GM19372 (cell line): ENCODE measurements at regions not wholly inside any gene's neighbourhood (a gene's known extent, or its start where the extent isn't known, plus 50 kb on each side); places are given as distances from the start of the nearest gene placed in this dataset.

Experiments used
- ATAC-seq: cut with Tn5 transposase; IDR thresholded peaks from one replicate; pipeline ENCODE4 v1.9.1; 2021; ENCODE audit warnings: mild to moderate bottlenecking, low read depth, moderate library complexity; ENCODE audit not compliant: unreplicated experiment

DNA sequence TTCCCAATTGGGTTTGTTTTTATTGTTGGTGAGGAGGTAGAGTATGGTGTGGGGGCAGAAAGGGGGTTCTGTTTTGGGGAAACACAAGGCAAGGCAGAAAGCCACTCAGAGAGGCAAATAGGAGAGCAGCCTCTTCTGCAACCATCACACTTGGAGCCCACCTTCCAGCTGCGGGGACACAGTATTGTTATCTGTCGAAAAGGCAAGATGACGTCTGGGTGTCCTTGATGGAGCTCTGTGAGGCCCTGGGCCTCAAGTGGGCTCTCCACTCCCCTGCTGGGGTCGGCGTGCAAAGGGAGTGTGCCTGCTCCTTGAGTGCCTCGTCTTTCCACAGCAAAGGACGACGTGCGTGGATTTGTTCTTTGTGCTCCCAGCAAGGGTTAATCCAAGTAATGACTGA, 227.6 kb downstream of the ANAPC1 start:
- no peak for ATAC-seq

GRCh38 chr2:111656894-111657293, 227.1 kb downstream of the ANAPC1 start:
- ATAC-seq = no peak

GRCh38 chr2:111657351-111657975, 226.5 kb downstream of the ANAPC1 start:
- ATAC-seq = no peak

DNA sequence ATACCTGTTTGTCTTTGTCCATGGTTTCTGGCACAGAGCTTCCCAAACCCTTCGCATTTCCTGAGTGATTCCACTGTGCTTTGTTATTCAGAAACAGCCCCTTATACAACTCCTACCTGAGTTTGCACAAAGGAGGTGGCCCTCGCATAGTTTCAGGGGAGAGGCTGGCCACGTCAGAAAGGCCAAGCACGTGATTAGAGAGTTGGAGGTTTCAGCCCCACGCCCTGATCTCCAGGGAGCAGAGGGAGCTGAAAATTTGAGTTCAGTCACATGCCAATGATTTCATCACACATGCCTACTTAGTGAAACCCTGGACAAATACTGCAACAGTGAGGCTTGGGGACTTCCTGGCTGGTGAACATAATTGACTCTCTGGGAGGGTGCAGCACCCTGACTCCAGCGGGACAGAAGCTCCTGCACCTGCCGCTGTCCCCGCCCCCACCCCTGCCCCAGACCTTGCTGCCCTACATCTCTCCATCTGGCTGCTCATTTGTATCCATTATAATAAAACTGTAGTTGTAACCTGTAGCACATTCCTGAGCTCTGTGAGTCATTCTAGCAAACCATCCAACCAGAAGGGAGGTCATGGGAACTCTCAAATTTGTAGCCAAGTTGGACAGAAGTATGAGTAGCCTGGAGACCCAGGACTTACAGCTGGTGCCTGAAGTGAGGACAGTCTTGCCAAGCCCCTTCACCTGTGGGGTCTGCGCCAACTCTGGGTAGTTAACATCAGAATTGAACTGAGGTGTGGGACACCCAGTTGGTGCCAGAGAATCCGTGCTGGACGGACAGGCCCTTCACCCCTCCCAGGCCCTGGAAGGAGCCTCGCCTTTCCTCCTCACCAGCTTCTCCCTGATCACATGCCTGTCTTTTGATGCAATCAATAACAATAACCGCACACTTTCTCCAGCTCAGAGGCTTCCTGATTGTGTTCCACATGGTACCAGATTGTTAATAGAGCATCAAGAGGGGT, 224.3 kb downstream of the ANAPC1 start:
- ATAC-seq = no peak

GRCh38 chr2:111660811-111661210, 223.2 kb downstream of the ANAPC1 start:
- ATAC-seq = no peak

DNA sequence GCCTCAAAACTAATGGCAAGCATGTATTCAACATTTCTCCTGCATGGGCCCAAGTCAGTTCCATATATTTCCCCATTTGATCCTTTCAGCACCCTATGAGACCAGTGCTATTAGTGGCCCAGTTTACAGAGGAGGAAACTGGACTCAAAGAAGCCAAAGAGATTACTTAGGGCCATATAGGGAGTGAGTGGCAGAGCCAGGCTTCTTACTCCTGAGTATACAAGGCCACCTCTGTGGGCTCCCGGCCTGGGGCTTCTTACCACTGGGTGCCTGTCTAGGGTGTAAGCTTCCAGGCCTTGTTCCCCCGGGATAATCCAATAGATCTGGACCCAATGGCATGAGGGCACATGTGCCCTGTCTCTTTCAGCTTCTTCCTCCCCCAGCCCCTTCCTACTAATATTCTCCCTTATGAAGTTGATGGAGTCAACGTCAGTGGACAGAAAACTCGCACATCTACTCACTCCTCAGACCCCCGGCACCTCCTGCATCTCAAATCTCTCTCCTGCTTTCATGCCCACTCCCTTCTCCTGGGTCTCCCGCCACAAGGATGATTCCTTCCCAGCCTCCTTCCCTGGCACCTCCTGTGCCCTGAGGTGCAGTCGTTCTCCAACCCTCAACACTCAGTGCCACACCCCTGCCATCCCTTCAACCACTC, 222.6 kb downstream of the ANAPC1 start:
- ATAC-seq = no peak

GRCh38 chr2:111662039-111662770, 221.8 kb downstream of the ANAPC1 start:
- no peak for ATAC-seq

DNA sequence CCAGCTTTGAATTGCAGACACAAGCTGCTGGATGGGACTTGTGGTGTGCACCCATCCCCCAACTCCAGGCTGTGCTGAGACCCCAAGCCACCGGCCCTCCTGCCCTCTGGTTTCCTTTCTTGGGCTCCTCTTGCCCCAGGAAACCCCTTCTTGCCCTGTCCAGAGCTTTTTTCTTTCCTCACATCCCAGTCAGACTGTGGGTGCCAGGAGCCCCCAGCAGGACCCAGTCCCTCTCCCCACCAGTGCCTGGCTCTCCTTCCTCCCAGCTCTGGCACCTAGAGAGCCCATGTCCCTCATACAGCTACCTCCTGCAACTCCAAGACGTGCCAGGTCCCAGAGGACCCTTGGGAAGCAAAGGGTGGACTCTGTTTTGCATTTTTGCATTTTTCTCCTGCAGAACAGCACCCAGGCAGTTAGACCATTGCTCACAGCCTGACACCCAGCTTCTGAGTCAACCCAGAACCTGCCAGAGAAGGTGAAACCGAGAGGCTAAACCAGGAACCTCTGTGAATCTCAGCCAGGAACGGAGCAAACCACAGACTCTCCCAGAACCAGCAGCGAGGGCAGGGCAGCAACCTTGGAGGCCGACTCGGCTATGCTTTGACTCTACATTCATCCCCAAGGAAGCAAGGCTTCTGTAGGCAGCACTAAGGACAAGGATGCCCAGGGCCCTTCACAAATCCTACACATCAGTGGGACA, 221.1 kb downstream of the ANAPC1 start:
- ATAC-seq = no peak

DNA sequence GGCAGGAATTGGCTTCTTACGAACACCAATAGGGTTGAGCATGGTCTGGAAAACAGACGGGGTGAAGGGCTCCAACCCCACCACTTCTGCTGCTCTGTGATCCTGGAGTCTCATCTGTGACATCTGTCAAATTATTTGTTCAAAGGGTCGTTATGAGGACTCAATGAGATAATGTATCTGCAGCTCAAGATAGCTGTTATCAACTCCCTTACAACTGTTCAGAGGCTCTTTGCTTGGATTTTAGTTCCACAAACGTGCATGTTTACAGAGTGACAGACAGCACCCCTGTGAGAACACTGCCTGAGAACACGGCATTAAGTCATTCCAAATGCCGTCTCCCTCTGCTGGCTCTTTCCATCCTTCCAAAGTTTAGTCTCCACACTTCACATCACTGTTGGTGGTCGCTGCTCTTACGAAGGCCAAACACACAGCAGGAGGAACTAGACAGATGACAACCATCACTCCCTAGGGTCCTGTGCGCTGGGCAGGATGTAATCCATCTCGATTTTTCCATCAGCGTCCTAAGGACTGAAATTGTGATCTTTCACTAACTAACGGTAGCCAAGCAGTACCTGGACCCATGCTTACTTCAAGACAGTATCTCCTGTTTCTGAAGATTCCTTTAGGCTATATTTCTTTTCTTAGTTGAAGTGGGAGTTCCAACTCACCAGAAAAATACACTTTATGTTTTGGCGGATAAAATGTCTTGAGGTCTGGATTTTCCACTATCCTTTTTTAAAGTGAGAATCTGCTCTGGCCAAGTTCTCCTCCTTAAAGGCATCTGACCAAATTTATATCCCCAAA, 220.3 kb downstream of the ANAPC1 start:
- ATAC-seq = no peak

DNA sequence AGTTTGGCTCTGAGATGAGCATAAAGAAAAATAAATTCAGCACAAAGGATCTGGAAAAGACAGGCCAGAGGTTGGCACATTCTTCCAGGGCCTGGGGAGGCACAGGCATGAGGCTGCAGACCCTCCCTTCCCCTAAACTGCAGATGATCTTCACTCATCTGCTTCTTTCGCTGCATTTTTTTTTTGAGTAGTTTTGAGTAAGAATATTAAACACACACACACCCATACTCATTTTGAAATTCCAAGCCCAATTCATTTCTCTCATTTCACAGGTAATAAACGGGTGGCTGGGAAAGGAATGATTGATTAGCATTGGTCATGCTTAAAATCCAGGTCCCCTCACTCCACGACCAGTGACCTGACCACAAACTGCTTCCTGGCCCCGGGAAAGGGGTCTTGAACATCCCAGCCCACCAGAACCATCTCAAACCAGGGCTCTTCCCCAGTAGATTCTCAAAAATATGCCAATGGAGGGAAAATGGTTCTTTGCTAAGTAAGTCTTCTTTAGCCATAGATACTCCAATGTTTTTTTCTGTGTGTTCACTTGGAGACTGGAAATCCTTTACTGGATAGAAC, 219.6 kb downstream of the ANAPC1 start:
- ATAC-seq = no peak

DNA sequence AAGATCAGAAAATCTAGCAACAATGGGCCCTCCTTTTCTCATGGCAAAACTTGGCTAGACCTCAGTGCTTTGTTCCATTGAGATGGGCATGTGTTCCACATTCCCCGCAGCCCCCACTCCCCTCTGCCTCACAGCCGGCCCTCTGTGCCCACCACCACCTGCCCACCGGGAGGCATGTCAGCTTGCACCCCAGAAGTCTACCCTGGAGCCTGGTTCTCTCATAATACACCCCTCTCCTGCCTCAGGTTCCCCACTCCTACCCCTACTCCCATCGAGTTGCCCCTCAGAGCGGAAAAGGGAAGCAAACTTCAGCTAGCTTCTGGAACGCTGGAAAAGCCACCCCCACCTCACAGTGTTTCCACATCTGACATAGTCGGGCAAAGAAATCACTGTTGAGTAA, 219.0 kb downstream of the ANAPC1 start:
- no peak for ATAC-seq

GRCh38 chr2:111665551-111666116, 218.4 kb downstream of the ANAPC1 start:
- no peak for ATAC-seq

- no peak for ATAC-seq
Observed at GRCh38 chr2:111666160-111666559, 217.8 kb downstream of the ANAPC1 start.

GRCh38 chr2:111667001-111667400, 217.0 kb downstream of the ANAPC1 start:
- no peak for ATAC-seq

DNA sequence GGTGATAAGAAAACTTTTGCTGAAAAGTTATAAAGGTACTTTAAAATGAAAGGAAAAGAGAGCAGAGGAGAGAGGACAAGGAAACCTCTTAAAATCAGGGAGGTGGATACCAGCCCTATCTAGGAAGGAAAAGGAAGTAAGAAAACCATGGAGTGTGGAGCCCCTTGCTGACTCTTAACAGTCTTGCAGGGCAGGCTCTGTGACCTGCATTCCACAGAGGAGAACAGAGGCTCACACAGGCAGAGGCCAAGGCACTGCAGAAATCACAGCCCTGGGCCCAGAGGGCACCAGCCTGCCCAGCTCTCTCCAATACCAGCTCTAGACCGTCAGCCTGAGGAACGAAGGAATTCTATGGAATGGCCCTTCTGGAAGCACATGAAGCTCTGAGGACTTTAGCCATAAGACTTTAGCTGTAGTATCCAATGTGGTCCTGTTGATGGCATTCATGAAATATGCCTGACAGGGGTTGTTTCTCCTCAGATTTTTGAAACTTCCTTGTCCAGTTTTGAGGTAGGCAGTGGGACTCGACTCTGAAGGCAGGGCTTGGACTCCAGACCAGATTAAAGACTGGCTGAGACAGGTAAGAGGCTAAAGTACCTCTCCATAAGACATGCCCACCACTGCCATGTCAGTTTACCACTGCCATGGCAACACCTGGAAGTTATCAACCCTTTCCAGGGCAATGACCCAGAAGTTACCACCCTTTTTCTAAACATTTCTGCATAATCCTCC, 216.3 kb downstream of the ANAPC1 start:
- no peak for ATAC-seq

GRCh38 chr2:111668274-111668616, 215.7 kb downstream of the ANAPC1 start:
- ATAC-seq = no peak

DNA sequence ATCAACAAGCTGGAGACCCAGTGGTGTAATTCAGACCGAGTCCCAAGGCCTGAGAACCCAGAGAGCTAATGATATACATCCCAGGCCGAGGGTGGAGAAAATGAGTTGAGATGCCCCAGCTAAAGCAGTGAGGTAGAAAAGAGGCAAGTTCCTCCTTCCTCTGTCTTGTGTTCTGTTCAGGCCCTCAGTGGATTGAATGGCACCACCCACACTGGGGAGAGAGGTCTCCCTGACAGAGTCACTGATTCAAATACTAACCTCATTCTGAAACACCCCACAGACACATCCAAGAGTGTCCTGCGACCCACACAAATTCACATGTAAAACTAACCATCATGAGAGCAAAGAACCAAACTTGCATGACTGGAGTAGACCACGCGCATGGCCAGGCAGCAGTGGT, 215.3 kb downstream of the ANAPC1 start:
- ATAC-seq = no peak
